A549 (cell line): ENCODE measurements at regions not wholly inside any gene's neighbourhood (a gene's known extent, or its start where the extent isn't known, plus 50 kb on each side); places are given as distances from the start of the nearest gene placed in this dataset.

Source experiments
- ATAC-seq, 2 experiments: fragments of 200-7000 bp in 1 of 2; fragments of >200 bp in 1 of 2; cut with Nextera tagmentation in 1 of 2; cut with Tn5 transposase in 1 of 2; 3 replicates each; pipeline versions ENCODE4 v1.8.0 to v1.9.1; 2018 to 2020; ENCODE audit warnings: mild to moderate bottlenecking in 1 of 2, moderate library complexity in 1 of 2
- CTCF ChIA-PET: fragments of 300-600 bp; sonication (Branson Sonifier 250); formaldehyde crosslinking; extraction: SDS; loops from one replicate; lab custom pipeline; 2021; ENCODE audit warnings: antibody characterized with exemption, inconsistent platforms; lab: Yijun Ruan, JAX
- POLR2A ChIA-PET: fragments of 350-600 bp; formaldehyde crosslinking; extraction: SDS; loops from one replicate; lab custom pipeline; 2021; ENCODE audit warnings: antibody characterized with exemption, inconsistent platforms; lab: Yijun Ruan, JAX
- DNase-seq, 2 experiments: peaks; one replicate each; pipeline versions ENCODE4 v3.0.0 to v3.0.0-alpha.2; 2011 to 2016; ENCODE audit warnings: low read depth in 1 of 2, low spot score in 1 of 2
- FAIRE-seq: peaks from 2 replicates; lab custom pipeline; 2011; peaks lifted over from hg19 to GRCh38; lab: Jason Lieb, UNC
- H3K27ac ChIP-seq, 2 experiments: fragments of >200 bp; sonication (Bioruptor Twin); formaldehyde crosslinking; 3 replicates each; pipeline ENCODE4 v1.5.1; 2016 to 2017
- H3K4me1 ChIP-seq: fragments of >200 bp; sonication (Bioruptor Twin); formaldehyde crosslinking; 3 replicates; pipeline ENCODE4 v1.6.1; 2016
- H3K4me2 ChIP-seq: fragments of >200 bp; sonication (Bioruptor Twin); formaldehyde crosslinking; 3 replicates; pipeline ENCODE4 v1.6.1; 2016
- H3K4me3 ChIP-seq: fragments of >200 bp; sonication (Bioruptor Twin); formaldehyde crosslinking; 3 replicates; pipeline ENCODE4 v1.5.1; 2016
- H3K9me3 ChIP-seq: fragments of >200 bp; sonication (Bioruptor Twin); formaldehyde crosslinking; 3 replicates; pipeline ENCODE4 v1.6.1; 2016
- CHD4 ChIP-seq: fragments of 200-600 bp; sonication (generic); IDR thresholded peaks from 2 replicates; pipeline ENCODE4 v1.6.1; 2016; ENCODE audit warnings: antibody characterized with exemption, mild to moderate bottlenecking, borderline replicate concordance
- EHMT2 ChIP-seq: fragments of 200-600 bp; sonication (generic); IDR thresholded peaks from 2 replicates; pipeline ENCODE4 v1.6.1; 2016; ENCODE audit warnings: antibody characterized with exemption, low read depth, mild to moderate bottlenecking, moderate library complexity
- FOSL2 ChIP-seq, 2 experiments: fragments of 450-650 bp in 1 of 2; fragments of >200 bp in 1 of 2; sonication (Bioruptor Twin) in 1 of 2; formaldehyde crosslinking; IDR thresholded peaks; 2 replicates each; pipeline versions ENCODE4 v1.5.0 to v1.6.1; 2016 to 2020; ENCODE audit warnings: mild to moderate bottlenecking in 1 of 2, moderate library complexity in 1 of 2
- GATA3 ChIP-seq: IDR thresholded peaks from 2 replicates; pipeline ENCODE4 v1.6.1; 2012; ENCODE audit warnings: borderline replicate concordance
- HDAC2 ChIP-seq: fragments of 200-600 bp; sonication (generic); IDR thresholded peaks from 2 replicates; pipeline ENCODE4 v1.6.1; 2016
- HOXB13 ChIP-seq: fragments of 250-450 bp; sonication (Bioruptor Pico); IDR thresholded peaks from 2 replicates; pipeline ENCODE4 v1.5.0; 2020; ENCODE audit warnings: low read depth, mild to moderate bottlenecking, moderate library complexity
- KDM1A ChIP-seq: fragments of 200-600 bp; sonication (generic); IDR thresholded peaks from 2 replicates; pipeline ENCODE4 v1.6.1; 2016; ENCODE audit warnings: low read depth, mild to moderate bottlenecking
- KDM5A ChIP-seq: fragments of 200-600 bp; sonication (generic); IDR thresholded peaks from 2 replicates; pipeline ENCODE4 v1.6.1; 2016; ENCODE audit warnings: antibody characterized with exemption, mild to moderate bottlenecking
- MAZ ChIP-seq: fragments of 150-350 bp; IDR thresholded peaks from 2 replicates; pipeline ENCODE4 v1.6.1; 2014; ENCODE audit warnings: antibody characterized with exemption, low read depth, low read length, borderline replicate concordance
- NPAS2 ChIP-seq: fragments of 250-450 bp; sonication (Bioruptor Pico); IDR thresholded peaks from 2 replicates; pipeline ENCODE4 v1.8.0; 2022; ENCODE audit warnings: mild to moderate bottlenecking, moderate library complexity, borderline replicate concordance
- POLR2A ChIP-seq: IDR thresholded peaks from 2 replicates; pipeline ENCODE4 v1.6.1; 2012; ENCODE audit warnings: mild to moderate bottlenecking, low read length
- POLR2AphosphoS2 ChIP-seq: conservative IDR thresholded peaks from 2 replicates; pipeline ENCODE4 v1.6.1; 2012; ENCODE audit warnings: low read length, improper control_type of control experiment, inconsistent platforms
- RARB ChIP-seq: fragments of 250-450 bp; sonication (Bioruptor Pico); IDR thresholded peaks from 2 replicates; pipeline ENCODE4 v1.8.0; 2021; ENCODE audit warnings: mild to moderate bottlenecking, moderate library complexity
- RNF2 ChIP-seq: fragments of 200-600 bp; sonication (generic); IDR thresholded peaks from 2 replicates; pipeline ENCODE4 v1.6.1; 2016; ENCODE audit warnings: low read depth, mild to moderate bottlenecking, antibody characterized with exemption, moderate library complexity, borderline replicate concordance
- TP53 ChIP-seq: fragments of 250-450 bp; sonication (Bioruptor Pico); IDR thresholded peaks from 2 replicates; pipeline ENCODE4 v1.5.0; 2021; ENCODE audit warnings: mild to moderate bottlenecking, moderate library complexity
- USF2 ChIP-seq: fragments of 450-650 bp; IDR thresholded peaks from 2 replicates; pipeline ENCODE4 v1.6.1; 2014; ENCODE audit warnings: antibody characterized with exemption
- ZC3H11A ChIP-seq: fragments of 450-650 bp; IDR thresholded peaks from 2 replicates; pipeline ENCODE4 v1.6.1; 2014; ENCODE audit warnings: antibody characterized with exemption, mild to moderate bottlenecking
- ZSCAN20 ChIP-seq: fragments of 250-450 bp; sonication (Bioruptor Pico); IDR thresholded peaks from 2 replicates; pipeline ENCODE4 v1.8.0; 2022; ENCODE audit warnings: mild to moderate bottlenecking, moderate library complexity
- WGBS: methylation state at CpG from one replicate; pipeline ENCODE4 v1.1.6; 2017; ENCODE audit errors: missing lambda C conversion rate; 5-methylcytosine and 5-hydroxymethylcytosine counted together
- TF ChIP-seq, protein P1 (sequence below): fragments of 250-450 bp; sonication (Bioruptor Pico); IDR thresholded peaks from 2 replicates; pipeline ENCODE4 v1.5.0; 2020; ENCODE audit warnings: low read depth, mild to moderate bottlenecking, moderate library complexity
- TF ChIP-seq, protein P2 (sequence below): fragments of >200 bp; sonication (Bioruptor Twin); formaldehyde crosslinking; IDR thresholded peaks from 2 replicates; pipeline ENCODE4 v1.6.1; 2016
- TF ChIP-seq, protein P3 (sequence below): fragments of 200-600 bp; sonication (generic); IDR thresholded peaks from 2 replicates; pipeline ENCODE4 v1.6.1; 2016; ENCODE audit warnings: antibody characterized with exemption, mild to moderate bottlenecking, moderate library complexity

DNA sequence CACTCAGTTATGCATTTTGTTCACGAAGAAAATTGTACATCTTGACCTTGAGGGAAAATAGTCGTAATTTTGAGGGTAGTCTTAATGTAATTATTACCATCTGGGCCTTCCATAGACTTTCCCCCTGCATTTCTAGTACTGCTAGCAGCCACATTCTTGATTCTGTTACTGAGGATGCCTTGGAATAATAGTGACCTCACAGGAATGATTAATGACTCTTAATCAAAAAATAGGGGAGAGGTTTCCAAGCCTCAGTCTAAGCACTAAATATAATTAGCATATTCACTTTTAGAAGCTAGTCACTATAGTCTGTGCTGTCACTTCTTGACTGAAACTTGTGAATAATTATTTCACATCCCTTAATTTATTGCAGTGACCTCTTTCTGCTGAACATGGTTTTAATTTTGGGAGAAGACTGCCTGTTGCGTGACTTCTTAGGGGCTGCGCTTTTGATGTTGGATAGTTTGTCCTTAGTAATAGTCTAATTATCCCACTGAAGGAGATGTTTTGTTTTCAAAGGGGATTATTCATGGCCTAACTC is 400.5 kb downstream of the ADAMTS20 start:
- Histone ChIP-seq H3K27ac (no peak overlapping the region), H3K4me2 (no peak overlapping the region), H3K4me1 (no peaks in the 10 kb centered on the region), H3K9me3 (no peaks in the 10 kb centered on the region), H3K4me3 (no peak overlapping the region)
- 40% methylated on average over 4 of the region's 4 CpGs for whole genome bisulfite sequencing
- CTCF ChIA-PET, result no interaction called here
- TF ChIP-seq, protein P1, sequence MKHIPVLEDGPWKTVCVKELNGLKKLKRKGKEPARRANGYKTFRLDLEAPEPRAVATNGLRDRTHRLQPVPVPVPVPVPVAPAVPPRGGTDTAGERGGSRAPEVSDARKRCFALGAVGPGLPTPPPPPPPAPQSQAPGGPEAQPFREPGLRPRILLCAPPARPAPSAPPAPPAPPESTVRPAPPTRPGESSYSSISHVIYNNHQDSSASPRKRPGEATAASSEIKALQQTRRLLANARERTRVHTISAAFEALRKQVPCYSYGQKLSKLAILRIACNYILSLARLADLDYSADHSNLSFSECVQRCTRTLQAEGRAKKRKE (CRISPR knock-in tag), result no peak
- TF ChIP-seq NPAS2 (CRISPR knock-in tag) (no peak), POLR2AphosphoS2 (no peak), EHMT2 (no peak), RARB (CRISPR knock-in tag) (no peak), KDM1A (no peak), HDAC2 (no peak), GATA3 (no peak)
- TF ChIP-seq, protein P2, sequence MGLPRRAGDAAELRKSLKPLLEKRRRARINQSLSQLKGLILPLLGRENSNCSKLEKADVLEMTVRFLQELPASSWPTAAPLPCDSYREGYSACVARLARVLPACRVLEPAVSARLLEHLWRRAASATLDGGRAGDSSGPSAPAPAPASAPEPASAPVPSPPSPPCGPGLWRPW, result no peak
- no peak for ATAC-seq
- POLR2A ChIA-PET, result no interaction called here
- FAIRE-seq, result no peak
- DNase-seq, result no peak

GRCh38 chr12:43148691-43149090 is 403.3 kb downstream of the ADAMTS20 start:
- DNase-seq, result no peak
- CTCF ChIA-PET, result interaction anchor here (1.0 kb wide), 1 partner anchor 8 kb away, joined by 3 read pairs; no protein-coding TSS in a partner anchor
- no peak for TF ChIP-seq NPAS2 (CRISPR knock-in tag)
- TF ChIP-seq CHD4, result no peak
- TF ChIP-seq GATA3, result no peak
- no peak for TF ChIP-seq KDM1A
- TF ChIP-seq ZSCAN20, result no peak
- TF ChIP-seq TP53 (CRISPR knock-in tag), result no peak
- no peak for TF ChIP-seq KDM5A
- TF ChIP-seq FOSL2 (IDR thresholded peaks at IDR 0.05), result no peak
- TF ChIP-seq FOSL2 (CRISPR knock-in tag; IDR thresholded peaks at IDR 0.05), result no peak
- TF ChIP-seq, protein P1 (CRISPR knock-in tag), result no peak
- TF ChIP-seq POLR2A, result no peak
- TF ChIP-seq ZC3H11A, result no peak
- TF ChIP-seq RNF2, result no peak
- TF ChIP-seq, protein P3, sequence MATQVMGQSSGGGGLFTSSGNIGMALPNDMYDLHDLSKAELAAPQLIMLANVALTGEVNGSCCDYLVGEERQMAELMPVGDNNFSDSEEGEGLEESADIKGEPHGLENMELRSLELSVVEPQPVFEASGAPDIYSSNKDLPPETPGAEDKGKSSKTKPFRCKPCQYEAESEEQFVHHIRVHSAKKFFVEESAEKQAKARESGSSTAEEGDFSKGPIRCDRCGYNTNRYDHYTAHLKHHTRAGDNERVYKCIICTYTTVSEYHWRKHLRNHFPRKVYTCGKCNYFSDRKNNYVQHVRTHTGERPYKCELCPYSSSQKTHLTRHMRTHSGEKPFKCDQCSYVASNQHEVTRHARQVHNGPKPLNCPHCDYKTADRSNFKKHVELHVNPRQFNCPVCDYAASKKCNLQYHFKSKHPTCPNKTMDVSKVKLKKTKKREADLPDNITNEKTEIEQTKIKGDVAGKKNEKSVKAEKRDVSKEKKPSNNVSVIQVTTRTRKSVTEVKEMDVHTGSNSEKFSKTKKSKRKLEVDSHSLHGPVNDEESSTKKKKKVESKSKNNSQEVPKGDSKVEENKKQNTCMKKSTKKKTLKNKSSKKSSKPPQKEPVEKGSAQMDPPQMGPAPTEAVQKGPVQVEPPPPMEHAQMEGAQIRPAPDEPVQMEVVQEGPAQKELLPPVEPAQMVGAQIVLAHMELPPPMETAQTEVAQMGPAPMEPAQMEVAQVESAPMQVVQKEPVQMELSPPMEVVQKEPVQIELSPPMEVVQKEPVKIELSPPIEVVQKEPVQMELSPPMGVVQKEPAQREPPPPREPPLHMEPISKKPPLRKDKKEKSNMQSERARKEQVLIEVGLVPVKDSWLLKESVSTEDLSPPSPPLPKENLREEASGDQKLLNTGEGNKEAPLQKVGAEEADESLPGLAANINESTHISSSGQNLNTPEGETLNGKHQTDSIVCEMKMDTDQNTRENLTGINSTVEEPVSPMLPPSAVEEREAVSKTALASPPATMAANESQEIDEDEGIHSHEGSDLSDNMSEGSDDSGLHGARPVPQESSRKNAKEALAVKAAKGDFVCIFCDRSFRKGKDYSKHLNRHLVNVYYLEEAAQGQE, result no peak
- TF ChIP-seq USF2, result no peak
- TF ChIP-seq MAZ, result no peak
- TF ChIP-seq EHMT2, result no peak
- no peak for TF ChIP-seq HOXB13 (CRISPR knock-in tag)
- TF ChIP-seq, all 56 proteins: peak for 0
- FAIRE-seq, result no peak
- Histone ChIP-seq H3K4me1 (no peaks in the 10 kb centered on the region), H3K4me3 (no peak overlapping the region), H3K4me2 (no peak overlapping the region), H3K9me3 (no peaks in the 10 kb centered on the region), H3K27ac (no peak overlapping the region)
- POLR2A ChIA-PET, result no interaction called here
- no peak for ATAC-seq
- WGBS, result 13% methylated on average over 2 of the region's 2 CpGs
